ENCODE measurements at regions not wholly inside any gene's neighbourhood (a gene's known extent, or its start where the extent isn't known, plus 50 kb on each side); places are given as distances from the start of the nearest gene placed in this dataset.

DNA sequence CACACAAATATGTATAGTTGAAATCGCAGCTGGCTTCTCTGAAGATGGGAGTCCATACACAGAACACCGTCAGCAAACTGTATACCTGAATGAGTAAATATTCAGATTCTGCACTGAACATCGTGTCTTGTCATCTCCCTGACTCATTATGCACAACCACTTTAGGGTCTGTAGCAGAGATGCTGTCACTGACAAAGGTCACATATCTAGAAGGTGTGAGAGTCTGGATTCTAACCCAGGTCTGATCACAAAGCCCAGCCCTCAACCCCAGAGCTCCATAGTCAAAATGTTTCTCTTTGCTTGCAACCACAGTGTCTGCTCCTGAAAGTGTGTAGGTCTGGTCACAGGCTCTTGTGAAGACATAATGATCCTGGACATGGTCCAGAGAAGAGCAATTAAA is 78.3 kb upstream of the PAX8 start:
- TF ChIP-seq, protein P1, sequence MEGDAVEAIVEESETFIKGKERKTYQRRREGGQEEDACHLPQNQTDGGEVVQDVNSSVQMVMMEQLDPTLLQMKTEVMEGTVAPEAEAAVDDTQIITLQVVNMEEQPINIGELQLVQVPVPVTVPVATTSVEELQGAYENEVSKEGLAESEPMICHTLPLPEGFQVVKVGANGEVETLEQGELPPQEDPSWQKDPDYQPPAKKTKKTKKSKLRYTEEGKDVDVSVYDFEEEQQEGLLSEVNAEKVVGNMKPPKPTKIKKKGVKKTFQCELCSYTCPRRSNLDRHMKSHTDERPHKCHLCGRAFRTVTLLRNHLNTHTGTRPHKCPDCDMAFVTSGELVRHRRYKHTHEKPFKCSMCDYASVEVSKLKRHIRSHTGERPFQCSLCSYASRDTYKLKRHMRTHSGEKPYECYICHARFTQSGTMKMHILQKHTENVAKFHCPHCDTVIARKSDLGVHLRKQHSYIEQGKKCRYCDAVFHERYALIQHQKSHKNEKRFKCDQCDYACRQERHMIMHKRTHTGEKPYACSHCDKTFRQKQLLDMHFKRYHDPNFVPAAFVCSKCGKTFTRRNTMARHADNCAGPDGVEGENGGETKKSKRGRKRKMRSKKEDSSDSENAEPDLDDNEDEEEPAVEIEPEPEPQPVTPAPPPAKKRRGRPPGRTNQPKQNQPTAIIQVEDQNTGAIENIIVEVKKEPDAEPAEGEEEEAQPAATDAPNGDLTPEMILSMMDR (IDR thresholded peaks at IDR 0.05), result no peak
- TF ChIP-seq POLR2A (IDR thresholded peaks at IDR 0.05), result no peak
